Upper lobe of left lung (tissue), 6 donors: ENCODE measurements at regions not wholly inside any gene's neighbourhood (a gene's known extent, or its start where the extent isn't known, plus 50 kb on each side); places are given as distances from the start of the nearest gene placed in this dataset.
"Not testable (repeated sequence)": the region's sequence is repeated elsewhere in the genome, so short reads cannot be mapped to it uniquely, and the experiment has no call there.

Experiments used
- ATAC-seq, 2 donors: fragments of 200-7000 bp; cut with Tn5 transposase; one replicate each; pipeline ENCODE4 v1.9.1; 2022; ENCODE audit warnings: mild to moderate bottlenecking in 2 of 2, moderate library complexity in 2 of 2; ENCODE audit not compliant: low FRiP score in 2 of 2
- DNase-seq, 2 donors: peaks; one replicate each; pipeline ENCODE4 v3.0.0-alpha.2; 2019 to 2020
- H3K27ac ChIP-seq, 4 donors: fragments of 200-600 bp; sonication (generic); one replicate each; pipeline ENCODE4 v1.5.1; 2016 to 2019
- H3K27me3 ChIP-seq, 4 donors: fragments of 200-600 bp; sonication (generic); one replicate each; pipeline ENCODE4 v1.5.1; 2017 to 2019
- H3K36me3 ChIP-seq, 4 donors: fragments of 200-600 bp; sonication (generic); one replicate each; pipeline ENCODE4 v1.5.1; 2016 to 2019
- H3K4me1 ChIP-seq, 4 donors: fragments of 200-600 bp; sonication (generic); one replicate each; pipeline ENCODE4 v1.5.1; 2018 to 2019
- H3K4me3 ChIP-seq, 4 donors: fragments of 200-600 bp; sonication (generic); one replicate each; pipeline ENCODE4 v1.5.1; 2017 to 2019; ENCODE audit warnings: mild to moderate bottlenecking in 2 of 4, moderate library complexity in 1 of 4
- H3K9me3 ChIP-seq, 4 donors: fragments of 200-600 bp; sonication (generic); one replicate each; pipeline ENCODE4 v1.5.1; 2018 to 2019
- EP300 ChIP-seq, 4 donors: sonication (generic); formaldehyde crosslinking; IDR thresholded peaks; one replicate each; pipeline ENCODE4 v1.5.1; 2017; ENCODE audit warnings: antibody characterized with exemption in 4 of 4, control low read depth in 2 of 4
- POLR2A ChIP-seq, 4 donors: fragments of 450-650 bp; IDR thresholded peaks; one replicate each; pipeline ENCODE4 v1.5.1; 2016 to 2017; ENCODE audit warnings: antibody characterized with exemption in 4 of 4, mild to moderate bottlenecking in 2 of 4
- POLR2AphosphoS5 ChIP-seq, 2 donors: sonication (generic); formaldehyde crosslinking; IDR thresholded peaks; one replicate each; pipeline ENCODE4 v1.5.1; 2017; ENCODE audit warnings: antibody characterized with exemption in 2 of 2
- WGBS, 2 donors: methylation state at CpG; one replicate each; pipeline ENCODE4 v1.1.5; 2017 to 2018; 5-methylcytosine and 5-hydroxymethylcytosine counted together
- TF ChIP-seq, protein P1 (sequence below), 6 experiments: fragments of 450-650 bp in 4 of 6; fragments of 200-600 bp in 2 of 6; sonication (generic) in 2 of 6; IDR thresholded peaks; one replicate each; pipeline ENCODE4 v1.5.1; 2016 to 2019; ENCODE audit warnings: antibody characterized with exemption in 6 of 6
- donor health status: DM: no; HTN: no; CAD: no; lungs with moderate emphysema.
- donor health status: DM: no; HTN: yes; CAD: no; lungs with severe emphysema.

DNA sequence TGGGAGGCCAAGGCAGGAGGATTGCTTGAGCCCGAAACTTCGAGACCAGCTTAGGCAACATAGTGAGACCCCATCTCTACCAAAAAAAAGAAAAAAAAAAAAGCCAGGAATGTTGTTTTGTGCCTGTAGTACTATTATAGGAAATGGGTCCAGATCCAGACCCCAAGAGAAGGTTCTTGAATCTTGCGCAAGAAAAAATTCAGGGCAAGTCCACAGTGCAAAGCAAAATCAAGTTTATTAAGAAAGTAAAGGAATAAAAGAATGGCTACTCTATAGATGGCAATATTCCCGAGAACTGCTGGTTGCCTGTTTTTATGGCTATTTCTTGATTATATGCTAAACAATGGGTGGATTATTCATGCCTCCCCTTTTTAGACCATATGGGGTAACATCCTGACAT is 51.2 kb upstream of the RDX start:
- DNase-seq (no peak), ATAC-seq (no peak)
- H3K27ac ChIP-seq, result no peak overlapping the region
- no peaks in the 10 kb centered on the region for H3K27me3 ChIP-seq
- H3K4me1 ChIP-seq, result peaks cover 0 to 14% (median 5%) of the 10 kb centered on the region in 4 donors
- 97 to 100% methylated on average over 4 of the region's 4 CpGs for WGBS, 2 donors
- no peaks in the 10 kb centered on the region for H3K36me3 ChIP-seq
- TF ChIP-seq, protein P1, sequence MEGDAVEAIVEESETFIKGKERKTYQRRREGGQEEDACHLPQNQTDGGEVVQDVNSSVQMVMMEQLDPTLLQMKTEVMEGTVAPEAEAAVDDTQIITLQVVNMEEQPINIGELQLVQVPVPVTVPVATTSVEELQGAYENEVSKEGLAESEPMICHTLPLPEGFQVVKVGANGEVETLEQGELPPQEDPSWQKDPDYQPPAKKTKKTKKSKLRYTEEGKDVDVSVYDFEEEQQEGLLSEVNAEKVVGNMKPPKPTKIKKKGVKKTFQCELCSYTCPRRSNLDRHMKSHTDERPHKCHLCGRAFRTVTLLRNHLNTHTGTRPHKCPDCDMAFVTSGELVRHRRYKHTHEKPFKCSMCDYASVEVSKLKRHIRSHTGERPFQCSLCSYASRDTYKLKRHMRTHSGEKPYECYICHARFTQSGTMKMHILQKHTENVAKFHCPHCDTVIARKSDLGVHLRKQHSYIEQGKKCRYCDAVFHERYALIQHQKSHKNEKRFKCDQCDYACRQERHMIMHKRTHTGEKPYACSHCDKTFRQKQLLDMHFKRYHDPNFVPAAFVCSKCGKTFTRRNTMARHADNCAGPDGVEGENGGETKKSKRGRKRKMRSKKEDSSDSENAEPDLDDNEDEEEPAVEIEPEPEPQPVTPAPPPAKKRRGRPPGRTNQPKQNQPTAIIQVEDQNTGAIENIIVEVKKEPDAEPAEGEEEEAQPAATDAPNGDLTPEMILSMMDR (IDR thresholded peaks at IDR 0.05), result no peak
- H3K9me3 ChIP-seq, result no peaks in the 10 kb centered on the region
- no peak overlapping the region for H3K4me3 ChIP-seq

DNA sequence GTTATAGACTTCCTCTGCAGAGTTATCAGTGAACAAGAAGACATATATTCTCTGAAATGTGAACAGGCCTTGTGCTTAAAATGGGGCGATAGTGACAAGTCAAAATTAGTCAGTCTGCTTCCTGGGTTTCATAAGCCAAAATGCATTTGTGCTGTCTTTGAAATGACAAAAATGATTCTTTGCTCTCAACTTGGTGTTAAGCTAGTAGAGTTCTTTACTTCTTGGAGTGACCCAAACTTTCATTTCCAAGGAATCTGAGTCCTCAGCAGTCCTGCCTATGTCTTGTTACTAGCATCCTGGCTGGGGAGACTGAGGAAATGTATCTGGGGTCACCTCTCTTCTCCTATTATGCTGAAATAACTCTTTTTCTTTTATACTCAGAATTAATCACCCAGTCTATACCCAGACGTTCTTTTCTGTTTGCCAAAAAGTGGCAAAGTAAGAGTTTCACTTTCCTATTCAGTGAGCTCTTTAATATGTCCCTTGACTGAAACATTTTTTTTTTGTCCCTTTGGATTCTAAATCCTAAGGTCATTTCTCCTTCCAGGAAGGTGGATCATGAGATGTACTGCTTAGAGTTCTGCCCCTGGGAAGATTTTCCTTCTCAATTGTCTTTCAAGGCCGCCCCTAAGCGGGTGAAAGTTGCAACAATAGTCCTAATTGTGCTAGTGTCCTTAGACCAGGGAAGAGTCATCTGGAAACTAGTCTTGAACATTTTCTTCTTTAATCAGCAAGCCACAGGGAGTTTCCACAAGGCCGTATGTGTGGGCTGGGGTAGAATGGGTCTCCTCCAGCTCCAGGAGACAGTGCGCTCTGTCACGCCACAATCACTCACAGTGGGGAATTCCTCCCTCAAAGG is 53.0 kb upstream of the RDX start:
- Histone ChIP-seq H3K9me3 (no peaks in the 10 kb centered on the region), H3K27ac (peak overlapping the region in 2 of 4 donors; percentile 17 to 37), H3K36me3 (no peaks in the 10 kb centered on the region), H3K27me3 (no peaks in the 10 kb centered on the region), H3K4me1 (peaks cover 0 to 14% (median 5%) of the 10 kb centered on the region in 4 donors), H3K4me3 (no peak overlapping the region)
- DNase-seq, result no peak
- 61 to 65% methylated on average over 7 of the region's 7 CpGs for WGBS, 2 donors
- TF ChIP-seq POLR2A (IDR thresholded peaks at IDR 0.05), result no peak
- TF ChIP-seq, protein P1 (IDR thresholded peaks at IDR 0.05), result no peak
- no peak for TF ChIP-seq POLR2AphosphoS5 (IDR thresholded peaks at IDR 0.05)
- no peak for TF ChIP-seq EP300 (IDR thresholded peaks at IDR 0.05)
- no peak for ATAC-seq

DNA sequence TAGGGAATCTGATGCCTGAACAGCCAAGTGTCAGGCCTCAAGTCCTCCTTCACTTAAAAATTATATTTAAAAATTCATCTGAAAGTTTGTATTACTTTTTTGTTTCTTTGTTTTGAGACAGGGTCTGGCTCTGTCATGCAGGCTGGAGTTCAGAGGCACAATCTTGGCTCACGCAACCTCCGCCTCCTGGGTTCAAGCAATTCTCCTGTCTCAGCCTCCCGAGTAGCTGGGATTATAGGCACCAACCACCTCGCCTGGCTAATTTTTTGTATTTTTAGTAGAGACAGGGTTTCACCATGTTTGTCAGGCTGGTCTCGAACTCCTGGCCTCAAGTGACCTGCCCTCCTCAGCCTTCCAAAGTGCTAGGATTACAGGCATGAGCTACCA is 53.6 kb upstream of the RDX start:
- Histone ChIP-seq H3K4me1 (peaks cover 0 to 14% (median 5%) of the 10 kb centered on the region in 4 donors), H3K27ac (peak overlapping the region in 2 of 4 donors; percentile 17 to 37)
- not testable (repeated sequence) for H3K27me3 ChIP-seq, ATAC-seq, H3K9me3 ChIP-seq, DNase-seq, H3K36me3 ChIP-seq, H3K4me3 ChIP-seq
- whole genome bisulfite sequencing, 2 donors, result 94 to 95% methylated on average over 5 of the region's 5 CpGs

DNA sequence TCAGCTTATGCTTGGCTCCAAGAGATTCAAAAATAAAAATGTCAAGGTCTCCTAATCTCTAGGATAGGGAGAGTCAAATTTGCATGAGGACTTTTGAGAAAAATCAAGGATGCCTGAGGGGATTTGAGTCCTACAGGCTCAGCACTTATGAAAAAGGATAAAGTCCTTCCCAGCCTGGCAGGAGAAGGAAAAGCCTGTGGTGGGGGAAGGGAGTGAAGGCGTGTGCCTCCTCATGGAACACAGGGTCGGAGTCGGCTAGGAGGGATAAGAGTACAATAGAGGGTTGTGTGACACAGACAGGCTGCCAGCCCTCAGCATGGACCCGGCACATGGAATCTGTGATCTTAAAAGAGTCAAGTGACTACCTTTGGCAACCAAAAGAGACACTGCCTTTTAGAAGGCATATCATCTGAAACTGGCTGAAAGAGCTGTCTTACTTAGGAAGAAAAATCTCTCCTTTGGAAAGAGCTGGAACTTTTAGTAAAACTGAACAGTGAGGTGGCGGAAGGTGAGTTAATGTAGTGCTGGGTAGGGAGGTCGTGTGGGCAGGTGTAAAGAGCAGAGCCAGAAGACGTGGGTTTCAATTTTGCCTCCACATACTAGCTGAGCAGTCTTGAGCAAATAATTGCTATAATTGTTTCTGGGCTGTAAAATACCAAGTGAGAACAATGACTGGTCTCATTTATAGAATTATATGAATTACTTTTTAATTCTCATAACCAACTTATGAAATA is 58.8 kb upstream of the RDX start:
- 48 to 56% methylated on average over 7 of the region's 7 CpGs for WGBS, 2 donors
- no peaks in the 10 kb centered on the region for H3K4me1 ChIP-seq
- H3K36me3 ChIP-seq, result no peaks in the 10 kb centered on the region
- H3K4me3 ChIP-seq, result no peak overlapping the region
- no peak overlapping the region for H3K27ac ChIP-seq
- no peak for DNase-seq
- H3K27me3 ChIP-seq, result no peaks in the 10 kb centered on the region
- TF ChIP-seq POLR2A (IDR thresholded peaks at IDR 0.05), result no peak
- TF ChIP-seq, protein P1 (IDR thresholded peaks at IDR 0.05), result no peak
- TF ChIP-seq EP300 (IDR thresholded peaks at IDR 0.05), result no peak
- TF ChIP-seq POLR2AphosphoS5 (IDR thresholded peaks at IDR 0.05), result no peak
- H3K9me3 ChIP-seq, result no peaks in the 10 kb centered on the region
- no peak for ATAC-seq

DNA sequence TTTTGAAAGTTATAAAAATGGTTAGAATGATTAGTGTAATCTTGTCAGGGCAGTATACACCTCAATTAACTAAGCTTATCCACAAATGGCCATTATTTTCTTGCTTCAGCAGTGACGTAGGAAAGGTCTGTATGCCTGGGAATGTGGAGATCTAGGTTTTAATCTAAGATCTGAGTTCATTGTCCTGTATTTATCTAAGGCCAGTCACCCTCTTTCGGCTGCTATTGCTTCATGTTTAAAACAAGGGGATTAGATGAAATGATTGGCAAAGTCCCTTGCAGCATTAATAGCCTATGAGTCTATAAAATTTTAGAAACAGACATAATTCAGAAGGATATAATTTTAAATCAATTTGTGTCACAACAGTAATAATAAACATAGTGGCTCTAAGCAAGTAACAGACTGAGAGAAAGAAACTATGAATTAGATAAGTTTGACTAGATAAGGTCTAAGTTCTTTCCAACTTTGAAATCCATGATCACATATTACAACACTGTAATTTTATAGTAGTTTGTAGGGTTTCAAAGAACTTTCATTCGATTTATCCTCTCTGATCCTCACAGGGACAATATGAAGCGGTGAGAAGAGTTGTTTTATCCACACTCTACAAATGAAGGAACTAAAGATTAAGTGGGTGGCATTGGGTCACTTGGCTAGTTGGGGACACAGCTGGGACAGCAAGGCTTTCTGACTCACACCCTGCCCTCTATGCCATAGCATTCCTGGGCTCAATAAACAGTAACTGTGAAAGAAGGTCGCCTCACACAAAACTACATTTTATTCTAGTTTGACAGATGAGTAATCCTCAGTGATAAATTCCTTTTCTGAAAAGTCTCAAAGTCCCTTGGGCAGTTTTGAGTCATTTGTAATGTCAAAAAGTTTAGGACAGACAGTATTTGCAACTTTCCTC is 60.6 kb upstream of the RDX start:
- 73 to 74% methylated on average over 5 of the region's 5 CpGs for WGBS, 2 donors
- no peak overlapping the region for H3K4me3 ChIP-seq
- H3K27me3 ChIP-seq, result no peaks in the 10 kb centered on the region
- H3K27ac ChIP-seq, result peak overlapping the region in 1 of 4 donors; percentile 26
- no peaks in the 10 kb centered on the region for H3K4me1 ChIP-seq
- no peaks in the 10 kb centered on the region for H3K9me3 ChIP-seq
- no peaks in the 10 kb centered on the region for H3K36me3 ChIP-seq
- DNase-seq, result no peak
- no peak for ATAC-seq
- no peak for TF ChIP-seq POLR2A (IDR thresholded peaks at IDR 0.05)
- no peak for TF ChIP-seq POLR2AphosphoS5 (IDR thresholded peaks at IDR 0.05)
- TF ChIP-seq, protein P1 (IDR thresholded peaks at IDR 0.05), result no peak
- no peak for TF ChIP-seq EP300 (IDR thresholded peaks at IDR 0.05)
